Neural crest cell (in vitro differentiated cells): ENCODE measurements at regions not wholly inside any gene's neighbourhood (a gene's known extent, or its start where the extent isn't known, plus 50 kb on each side); places are given as distances from the start of the nearest gene placed in this dataset.
A peak's percentile ranks its signal among the peaks of the same experiment; 100 is the strongest.

ENCODE experiments used
- DNase-seq: peaks from one replicate; pipeline ENCODE4 v3.0.0; 2021; ENCODE audit warnings: low read depth, mixed read lengths, low spot score
- H3K27ac Mint-ChIP-seq: one replicate; pipeline ENCODE4 v1.8.0; 2021; ENCODE audit warnings: mild to moderate bottlenecking, mixed read lengths; ENCODE audit not compliant: unreplicated experiment
- H3K27me3 Mint-ChIP-seq: 2 replicates; pipeline ENCODE4 v1.8.0; 2021; ENCODE audit warnings: low read depth, mild to moderate bottlenecking, mixed read lengths
- H3K36me3 Mint-ChIP-seq: 2 replicates; pipeline ENCODE4 v1.8.0; 2021; ENCODE audit warnings: low read depth, mild to moderate bottlenecking, mixed read lengths
- H3K4me1 Mint-ChIP-seq: 2 replicates; pipeline ENCODE4 v1.8.0; 2021; ENCODE audit warnings: mixed read lengths
- H3K4me3 Mint-ChIP-seq: one replicate; pipeline ENCODE4 v1.8.0; 2021; ENCODE audit warnings: mild to moderate bottlenecking, mixed read lengths
- H3K9me3 Mint-ChIP-seq: 2 replicates; pipeline ENCODE4 v1.8.0; 2021; ENCODE audit warnings: mixed read lengths
- TF ChIP-seq, protein P1 (sequence below): fragments of 200-600 bp; sonication (generic); conservative IDR thresholded peaks from 2 replicates; pipeline ENCODE4 v1.5.0; 2021; ENCODE audit warnings: antibody characterized with exemption, mild to moderate bottlenecking

- no peaks in the 10 kb centered on the region for H3K4me1 Mint-ChIP-seq
- TF ChIP-seq, protein P1, sequence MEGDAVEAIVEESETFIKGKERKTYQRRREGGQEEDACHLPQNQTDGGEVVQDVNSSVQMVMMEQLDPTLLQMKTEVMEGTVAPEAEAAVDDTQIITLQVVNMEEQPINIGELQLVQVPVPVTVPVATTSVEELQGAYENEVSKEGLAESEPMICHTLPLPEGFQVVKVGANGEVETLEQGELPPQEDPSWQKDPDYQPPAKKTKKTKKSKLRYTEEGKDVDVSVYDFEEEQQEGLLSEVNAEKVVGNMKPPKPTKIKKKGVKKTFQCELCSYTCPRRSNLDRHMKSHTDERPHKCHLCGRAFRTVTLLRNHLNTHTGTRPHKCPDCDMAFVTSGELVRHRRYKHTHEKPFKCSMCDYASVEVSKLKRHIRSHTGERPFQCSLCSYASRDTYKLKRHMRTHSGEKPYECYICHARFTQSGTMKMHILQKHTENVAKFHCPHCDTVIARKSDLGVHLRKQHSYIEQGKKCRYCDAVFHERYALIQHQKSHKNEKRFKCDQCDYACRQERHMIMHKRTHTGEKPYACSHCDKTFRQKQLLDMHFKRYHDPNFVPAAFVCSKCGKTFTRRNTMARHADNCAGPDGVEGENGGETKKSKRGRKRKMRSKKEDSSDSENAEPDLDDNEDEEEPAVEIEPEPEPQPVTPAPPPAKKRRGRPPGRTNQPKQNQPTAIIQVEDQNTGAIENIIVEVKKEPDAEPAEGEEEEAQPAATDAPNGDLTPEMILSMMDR: peak; percentile 93
- H3K27ac Mint-ChIP-seq: no peak overlapping the region
- peak; percentile 79 for DNase-seq
- H3K4me3 Mint-ChIP-seq: no peak overlapping the region
- H3K9me3 Mint-ChIP-seq: no peaks in the 10 kb centered on the region
- peaks cover 83% of the 10 kb centered on the region for H3K27me3 Mint-ChIP-seq
- no peaks in the 10 kb centered on the region for H3K36me3 Mint-ChIP-seq
Observed at GRCh38 chr10:9209105-9209798, 1154.8 kb downstream of the GATA3 start.

- Mint-ChIP-seq H3K27ac (no peak overlapping the region), H3K27me3 (peaks cover 77% of the 10 kb centered on the region)
Observed at GRCh38 chr10:9211228-9211627, 1156.7 kb downstream of the GATA3 start.

DNA sequence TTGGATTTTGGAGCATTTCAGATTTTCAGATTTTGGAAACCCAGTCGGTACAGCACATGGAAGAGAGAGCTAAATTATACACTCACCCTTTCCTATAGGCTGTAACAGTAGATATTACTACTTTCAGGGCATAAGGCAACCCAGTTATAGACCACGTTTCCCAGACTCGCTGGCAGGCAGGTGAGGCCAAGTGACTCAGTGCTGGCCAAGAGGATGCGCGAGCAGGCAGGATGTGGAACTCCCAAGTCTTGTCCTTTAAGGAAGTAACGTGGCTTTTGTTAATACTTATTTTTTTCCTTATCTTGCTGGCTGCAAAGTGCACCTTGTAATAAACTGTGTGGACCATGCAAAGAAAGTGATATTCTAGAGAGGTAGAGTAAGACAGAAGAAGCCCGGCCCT is 1160.1 kb downstream of the GATA3 start:
- Mint-ChIP-seq H3K27me3 (peaks cover 55% of the 10 kb centered on the region), H3K36me3 (no peaks in the 10 kb centered on the region), H3K9me3 (no peaks in the 10 kb centered on the region), H3K4me1 (no peaks in the 10 kb centered on the region), H3K27ac (no peak overlapping the region), H3K4me3 (no peak overlapping the region)
- DNase-seq: no peak
- TF ChIP-seq, protein P1: no peak

More at GRCh38 chr10:9211228-9211627, 1156.7 kb downstream of the GATA3 start:
- no peaks in the 10 kb centered on the region for H3K4me1 Mint-ChIP-seq
- no peaks in the 10 kb centered on the region for H3K9me3 Mint-ChIP-seq
- TF ChIP-seq, protein P1: peak; percentile 54
- no peak overlapping the region for H3K4me3 Mint-ChIP-seq
- no peaks in the 10 kb centered on the region for H3K36me3 Mint-ChIP-seq
- DNase-seq: no peak

GRCh38 chr10:9215121-9215520 is 1160.6 kb downstream of the GATA3 start:
- H3K27me3 Mint-ChIP-seq: peaks cover 50% of the 10 kb centered on the region
- TF ChIP-seq, protein P1: no peak
- DNase-seq: no peak
- no peaks in the 10 kb centered on the region for H3K9me3 Mint-ChIP-seq
- H3K4me1 Mint-ChIP-seq: no peaks in the 10 kb centered on the region
- no peak overlapping the region for H3K27ac Mint-ChIP-seq
- H3K4me3 Mint-ChIP-seq: no peak overlapping the region
- no peaks in the 10 kb centered on the region for H3K36me3 Mint-ChIP-seq

DNA sequence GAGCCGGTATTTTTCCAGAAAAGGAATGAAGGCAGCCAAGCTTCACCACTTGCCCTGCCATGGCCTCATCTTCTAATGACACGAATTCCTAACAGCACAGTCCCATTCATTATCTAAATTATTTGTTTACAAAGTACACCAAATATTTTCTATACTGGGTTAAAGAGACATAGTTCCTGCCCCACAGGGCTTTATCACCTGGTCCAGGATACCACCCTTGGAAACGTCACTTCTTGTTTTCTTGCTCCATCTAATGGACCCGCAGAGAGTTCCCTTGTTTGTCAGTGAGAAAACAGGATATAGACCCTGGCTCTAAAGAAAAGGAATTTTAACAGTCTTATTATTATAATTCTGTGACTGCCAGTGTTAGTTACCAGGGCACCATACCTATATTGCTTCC is 1165.4 kb downstream of the GATA3 start:
- Mint-ChIP-seq H3K9me3 (no peaks in the 10 kb centered on the region), H3K27ac (no peak overlapping the region)

More for the DNA sequence above, 1165.4 kb downstream of the GATA3 start:
- no peaks in the 10 kb centered on the region for H3K36me3 Mint-ChIP-seq
- peaks cover 20% of the 10 kb centered on the region for H3K27me3 Mint-ChIP-seq
- TF ChIP-seq, protein P1: no peak
- no peaks in the 10 kb centered on the region for H3K4me1 Mint-ChIP-seq
- H3K4me3 Mint-ChIP-seq: no peak overlapping the region
- no peak for DNase-seq
